GM10248 (cell line): ENCODE measurements at regions not wholly inside any gene's neighbourhood (a gene's known extent, or its start where the extent isn't known, plus 50 kb on each side); places are given as distances from the start of the nearest gene placed in this dataset.

Experiments
- CTCF ChIA-PET: fragments of 300-600 bp; sonication (Branson Sonifier 250); formaldehyde crosslinking; extraction: SDS; loops from one replicate; lab custom pipeline; 2021; ENCODE audit warnings: antibody characterized with exemption; lab: Yijun Ruan, JAX
- POLR2A ChIA-PET: fragments of 350-650 bp; sonication (Branson Sonifier 250); formaldehyde crosslinking; extraction: SDS; loops from one replicate; lab custom pipeline; 2020; ENCODE audit warnings: antibody characterized with exemption; lab: Yijun Ruan, JAX
- DNase-seq: peaks from one replicate; pipeline ENCODE4 v3.0.0; 2012; ENCODE audit errors: extremely low spot score
- TF ChIP-seq, protein P1 (sequence below): IDR thresholded peaks from 2 replicates; pipeline ENCODE4 v1.5.1; 2012; ENCODE audit warnings: mild to moderate bottlenecking, low read depth; ENCODE audit errors: extremely low read depth, missing control alignments, control extremely low read depth

DNA sequence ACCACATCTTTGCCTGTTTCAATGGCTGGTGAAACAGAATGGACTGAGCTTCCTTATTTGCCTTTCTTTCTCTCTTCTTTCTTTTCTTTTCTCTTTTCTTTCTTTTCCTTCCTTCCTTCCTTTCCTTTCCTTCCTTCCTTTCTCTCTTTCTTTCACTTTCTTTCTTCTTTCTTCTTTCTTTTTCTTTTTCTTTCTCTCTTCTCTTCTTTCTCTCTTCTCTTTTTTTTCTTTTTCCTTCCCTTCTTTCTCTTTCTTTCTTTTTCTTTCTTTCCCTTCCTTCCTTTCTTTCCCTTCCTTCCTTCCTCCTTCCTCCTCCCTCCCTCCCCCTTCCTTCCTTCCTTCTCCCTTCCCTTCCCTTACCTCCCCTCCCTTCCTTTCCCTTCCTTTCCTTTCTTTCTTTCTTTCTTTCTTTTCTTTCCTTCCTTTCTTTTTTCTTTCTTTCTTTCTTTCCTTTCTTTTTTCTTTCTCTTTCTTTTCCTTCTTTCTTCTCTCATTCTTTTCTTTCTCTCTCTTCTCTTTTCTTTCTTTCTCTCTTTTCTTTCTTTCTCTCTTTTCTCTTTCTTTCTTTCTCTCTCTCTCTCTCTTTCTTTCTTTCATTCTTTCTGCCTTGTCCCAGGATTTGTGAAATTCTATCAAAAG is 50.1 kb upstream of the MCTP1 start:
- CTCF ChIA-PET = interaction anchor here (1.7 kb wide), 1 partner anchor 14 kb away, joined by 7 read pairs; no protein-coding TSS in a partner anchor
- TF ChIP-seq, protein P1, sequence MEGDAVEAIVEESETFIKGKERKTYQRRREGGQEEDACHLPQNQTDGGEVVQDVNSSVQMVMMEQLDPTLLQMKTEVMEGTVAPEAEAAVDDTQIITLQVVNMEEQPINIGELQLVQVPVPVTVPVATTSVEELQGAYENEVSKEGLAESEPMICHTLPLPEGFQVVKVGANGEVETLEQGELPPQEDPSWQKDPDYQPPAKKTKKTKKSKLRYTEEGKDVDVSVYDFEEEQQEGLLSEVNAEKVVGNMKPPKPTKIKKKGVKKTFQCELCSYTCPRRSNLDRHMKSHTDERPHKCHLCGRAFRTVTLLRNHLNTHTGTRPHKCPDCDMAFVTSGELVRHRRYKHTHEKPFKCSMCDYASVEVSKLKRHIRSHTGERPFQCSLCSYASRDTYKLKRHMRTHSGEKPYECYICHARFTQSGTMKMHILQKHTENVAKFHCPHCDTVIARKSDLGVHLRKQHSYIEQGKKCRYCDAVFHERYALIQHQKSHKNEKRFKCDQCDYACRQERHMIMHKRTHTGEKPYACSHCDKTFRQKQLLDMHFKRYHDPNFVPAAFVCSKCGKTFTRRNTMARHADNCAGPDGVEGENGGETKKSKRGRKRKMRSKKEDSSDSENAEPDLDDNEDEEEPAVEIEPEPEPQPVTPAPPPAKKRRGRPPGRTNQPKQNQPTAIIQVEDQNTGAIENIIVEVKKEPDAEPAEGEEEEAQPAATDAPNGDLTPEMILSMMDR = no peak
- POLR2A ChIA-PET = no interaction called here
- DNase-seq = no peak
